ENCODE measurements at regions not wholly inside any gene's neighbourhood (a gene's known extent, or its start where the extent isn't known, plus 50 kb on each side); places are given as distances from the start of the nearest gene placed in this dataset.

- dilution Hi-C loops (cut with MboI; ENCODE audit: extremely low pct_ligation_motif_present, low sequenced_read_pairs) = loop anchor here (5.0 kb wide), 1 partner anchor 34 kb away; no protein-coding TSS in a partner anchor
- no peaks in the 10 kb centered on the region for H3K4me1 ChIP-seq (ENCODE audit: control insufficient read depth, extremely low read depth, insufficient read depth, low read length)
- no peaks in the 10 kb centered on the region for H4K20me1 ChIP-seq (ENCODE audit: control insufficient read depth, extremely low read depth, insufficient read depth, low read length)
- no peak for FAIRE-seq
- H3K4me3 ChIP-seq (ENCODE audit: control insufficient read depth in 2 of 3, extremely low read depth in 1 of 3, insufficient read depth in 2 of 3, low read depth in 1 of 3, low read length in 3 of 3) = no peak overlapping the region
- H3K36me3 ChIP-seq (ENCODE audit: control insufficient read depth in 2 of 2, extremely low read depth in 1 of 2, insufficient read depth in 2 of 2, low read length in 2 of 2) = no peaks in the 10 kb centered on the region
- no peak overlapping the region for H3K4me2 ChIP-seq (ENCODE audit: control insufficient read depth, extremely low read depth, insufficient read depth, low read depth, low read length)
- DNase-seq (ENCODE audit: low read depth, low spot score) = no peak
- H3K9ac ChIP-seq (ENCODE audit: control insufficient read depth, extremely low read depth, insufficient read depth, low read length) = no peak overlapping the region
- TF ChIP-seq, protein P1, sequence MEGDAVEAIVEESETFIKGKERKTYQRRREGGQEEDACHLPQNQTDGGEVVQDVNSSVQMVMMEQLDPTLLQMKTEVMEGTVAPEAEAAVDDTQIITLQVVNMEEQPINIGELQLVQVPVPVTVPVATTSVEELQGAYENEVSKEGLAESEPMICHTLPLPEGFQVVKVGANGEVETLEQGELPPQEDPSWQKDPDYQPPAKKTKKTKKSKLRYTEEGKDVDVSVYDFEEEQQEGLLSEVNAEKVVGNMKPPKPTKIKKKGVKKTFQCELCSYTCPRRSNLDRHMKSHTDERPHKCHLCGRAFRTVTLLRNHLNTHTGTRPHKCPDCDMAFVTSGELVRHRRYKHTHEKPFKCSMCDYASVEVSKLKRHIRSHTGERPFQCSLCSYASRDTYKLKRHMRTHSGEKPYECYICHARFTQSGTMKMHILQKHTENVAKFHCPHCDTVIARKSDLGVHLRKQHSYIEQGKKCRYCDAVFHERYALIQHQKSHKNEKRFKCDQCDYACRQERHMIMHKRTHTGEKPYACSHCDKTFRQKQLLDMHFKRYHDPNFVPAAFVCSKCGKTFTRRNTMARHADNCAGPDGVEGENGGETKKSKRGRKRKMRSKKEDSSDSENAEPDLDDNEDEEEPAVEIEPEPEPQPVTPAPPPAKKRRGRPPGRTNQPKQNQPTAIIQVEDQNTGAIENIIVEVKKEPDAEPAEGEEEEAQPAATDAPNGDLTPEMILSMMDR (optimal IDR thresholded peaks at IDR 0.05 in 1 of 3, IDR thresholded peaks at IDR 0.05 in 1 of 3, conservative IDR thresholded peaks at IDR 0.05 in 1 of 3; ENCODE audit: extremely low read depth in 1 of 3, insufficient read depth in 2 of 3, low read length in 3 of 3) = no peak
- TF ChIP-seq EZH2 (IDR thresholded peaks at IDR 0.05; ENCODE audit: low read length) = no peak
- H3K27me3 ChIP-seq (ENCODE audit: control insufficient read depth, extremely low read depth, insufficient read depth, low read length) = no peaks in the 10 kb centered on the region
- no peak overlapping the region for H2AFZ ChIP-seq (ENCODE audit: control insufficient read depth, low read length)
- H3K27ac ChIP-seq (ENCODE audit: control insufficient read depth, insufficient read depth, low read length) = no peak overlapping the region
- no peaks in the 10 kb centered on the region for H3K9me1 ChIP-seq (ENCODE audit: control insufficient read depth, extremely low read depth, insufficient read depth, low read length)
- no peaks in the 10 kb centered on the region for H3K79me2 ChIP-seq (ENCODE audit: control insufficient read depth, insufficient read depth, low read length)
- no peaks in the 10 kb centered on the region for H3K9me3 ChIP-seq (ENCODE audit: control insufficient read depth, low read depth, low read length)
Observed at GRCh38 chr13:100826441-100826840, 151.8 kb upstream of the TMTC4 start.

GRCh38 chr13:100825557-100825956 lies 151.0 kb upstream of the TMTC4 start:
- DNase-seq (ENCODE audit: low read depth, low spot score) (no peak), FAIRE-seq (no peak)
- Histone ChIP-seq H3K9me3 (ENCODE audit: control insufficient read depth, low read depth, low read length) (no peaks in the 10 kb centered on the region), H3K9me1 (ENCODE audit: control insufficient read depth, extremely low read depth, insufficient read depth, low read length) (no peaks in the 10 kb centered on the region), H3K27ac (ENCODE audit: control insufficient read depth, insufficient read depth, low read length) (no peak overlapping the region), H2AFZ (ENCODE audit: control insufficient read depth, low read length) (no peak overlapping the region), H3K4me2 (ENCODE audit: control insufficient read depth, extremely low read depth, insufficient read depth, low read depth, low read length) (no peak overlapping the region), H3K36me3 (ENCODE audit: control insufficient read depth in 2 of 2, extremely low read depth in 1 of 2, insufficient read depth in 2 of 2, low read length in 2 of 2) (no peaks in the 10 kb centered on the region), H3K4me1 (ENCODE audit: control insufficient read depth, extremely low read depth, insufficient read depth, low read length) (no peaks in the 10 kb centered on the region), H3K4me3 (ENCODE audit: control insufficient read depth in 2 of 3, extremely low read depth in 1 of 3, insufficient read depth in 2 of 3, low read depth in 1 of 3, low read length in 3 of 3) (no peak overlapping the region), H3K9ac (ENCODE audit: control insufficient read depth, extremely low read depth, insufficient read depth, low read length) (no peak overlapping the region), H4K20me1 (ENCODE audit: control insufficient read depth, extremely low read depth, insufficient read depth, low read length) (no peaks in the 10 kb centered on the region), H3K79me2 (ENCODE audit: control insufficient read depth, insufficient read depth, low read length) (no peaks in the 10 kb centered on the region), H3K27me3 (ENCODE audit: control insufficient read depth, extremely low read depth, insufficient read depth, low read length) (no peaks in the 10 kb centered on the region)
- dilution Hi-C loops (cut with MboI; ENCODE audit: extremely low pct_ligation_motif_present, low sequenced_read_pairs) = loop anchor here (5.0 kb wide), 1 partner anchor 33 kb away; no protein-coding TSS in a partner anchor
- TF ChIP-seq, protein P1 (optimal IDR thresholded peaks at IDR 0.05 in 1 of 3, IDR thresholded peaks at IDR 0.05 in 1 of 3, conservative IDR thresholded peaks at IDR 0.05 in 1 of 3; ENCODE audit: extremely low read depth in 1 of 3, insufficient read depth in 2 of 3, low read length in 3 of 3) = no peak
- TF ChIP-seq EZH2 (IDR thresholded peaks at IDR 0.05; ENCODE audit: low read length) = no peak
